ENCODE measurements at regions not wholly inside any gene's neighbourhood (a gene's known extent, or its start where the extent isn't known, plus 50 kb on each side); places are given as distances from the start of the nearest gene placed in this dataset.

DNA sequence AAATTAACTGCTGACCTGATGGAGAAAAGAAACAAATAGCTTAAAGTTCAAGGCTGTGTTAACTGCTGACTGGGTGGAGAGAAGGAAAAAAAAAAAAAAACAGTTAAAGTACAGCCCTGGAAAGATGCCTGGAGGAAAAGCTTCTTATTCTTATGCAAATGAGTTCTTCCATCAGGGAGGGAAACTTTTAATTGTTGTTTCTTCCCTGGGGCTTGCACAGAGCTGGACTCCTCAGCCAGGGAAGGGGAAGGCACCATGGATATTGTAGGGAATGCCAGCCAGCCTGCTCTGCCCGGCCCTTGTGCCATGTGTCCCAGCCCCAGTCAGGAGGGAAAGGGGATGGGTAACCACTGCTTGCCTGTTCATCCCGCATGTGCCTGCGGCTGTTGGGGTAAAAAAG, 833.1 kb upstream of the CRIM1 start:
- Histone ChIP-seq H3K36me3 (replicated peaks) (no peaks in the 10 kb centered on the region), H3K4me3 (ENCODE audit: low read depth, low read length) (no peak overlapping the region), H3K27ac (no peak overlapping the region), H3K27me3 (replicated peaks) (no peaks in the 10 kb centered on the region)
- TF ChIP-seq, protein P1, sequence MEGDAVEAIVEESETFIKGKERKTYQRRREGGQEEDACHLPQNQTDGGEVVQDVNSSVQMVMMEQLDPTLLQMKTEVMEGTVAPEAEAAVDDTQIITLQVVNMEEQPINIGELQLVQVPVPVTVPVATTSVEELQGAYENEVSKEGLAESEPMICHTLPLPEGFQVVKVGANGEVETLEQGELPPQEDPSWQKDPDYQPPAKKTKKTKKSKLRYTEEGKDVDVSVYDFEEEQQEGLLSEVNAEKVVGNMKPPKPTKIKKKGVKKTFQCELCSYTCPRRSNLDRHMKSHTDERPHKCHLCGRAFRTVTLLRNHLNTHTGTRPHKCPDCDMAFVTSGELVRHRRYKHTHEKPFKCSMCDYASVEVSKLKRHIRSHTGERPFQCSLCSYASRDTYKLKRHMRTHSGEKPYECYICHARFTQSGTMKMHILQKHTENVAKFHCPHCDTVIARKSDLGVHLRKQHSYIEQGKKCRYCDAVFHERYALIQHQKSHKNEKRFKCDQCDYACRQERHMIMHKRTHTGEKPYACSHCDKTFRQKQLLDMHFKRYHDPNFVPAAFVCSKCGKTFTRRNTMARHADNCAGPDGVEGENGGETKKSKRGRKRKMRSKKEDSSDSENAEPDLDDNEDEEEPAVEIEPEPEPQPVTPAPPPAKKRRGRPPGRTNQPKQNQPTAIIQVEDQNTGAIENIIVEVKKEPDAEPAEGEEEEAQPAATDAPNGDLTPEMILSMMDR (IDR thresholded peaks at IDR 0.05; ENCODE audit: low read depth, low read length, missing control alignments), result no peak
- in situ Hi-C loops (cut with HindIII; ENCODE audit: low pct_ligation_motif_present, low sequenced_read_pairs), result no loop called here
- no peak for DNase-seq

DNA sequence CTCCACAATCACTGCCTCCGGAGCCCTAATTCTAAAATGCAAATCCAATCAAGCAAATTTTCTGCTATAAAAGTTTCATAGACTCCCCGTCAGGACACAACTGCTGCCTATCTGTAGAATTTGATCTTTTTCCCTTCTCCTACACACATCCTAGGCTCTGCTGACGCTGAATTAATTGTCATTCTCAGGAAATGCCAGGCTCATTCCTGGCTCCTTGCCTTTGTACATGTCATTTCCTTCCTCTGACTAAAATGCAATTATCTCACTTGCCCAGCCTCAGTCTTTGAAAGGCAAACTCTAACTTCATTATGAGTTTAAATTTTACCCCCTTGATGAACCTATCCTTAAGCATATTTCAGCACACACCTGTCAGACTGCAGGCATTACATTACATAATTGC, 844.9 kb upstream of the CRIM1 start:
- Histone ChIP-seq H3K27ac (no peak overlapping the region), H3K27me3 (replicated peaks) (no peaks in the 10 kb centered on the region), H3K4me3 (ENCODE audit: low read depth, low read length) (no peak overlapping the region), H3K36me3 (replicated peaks) (no peaks in the 10 kb centered on the region)
- TF ChIP-seq, protein P1 (IDR thresholded peaks at IDR 0.05; ENCODE audit: low read depth, low read length, missing control alignments), result no peak
- peak; percentile 1 for DNase-seq
- in situ Hi-C loops (cut with HindIII; ENCODE audit: low pct_ligation_motif_present, low sequenced_read_pairs), result no loop called here

DNA sequence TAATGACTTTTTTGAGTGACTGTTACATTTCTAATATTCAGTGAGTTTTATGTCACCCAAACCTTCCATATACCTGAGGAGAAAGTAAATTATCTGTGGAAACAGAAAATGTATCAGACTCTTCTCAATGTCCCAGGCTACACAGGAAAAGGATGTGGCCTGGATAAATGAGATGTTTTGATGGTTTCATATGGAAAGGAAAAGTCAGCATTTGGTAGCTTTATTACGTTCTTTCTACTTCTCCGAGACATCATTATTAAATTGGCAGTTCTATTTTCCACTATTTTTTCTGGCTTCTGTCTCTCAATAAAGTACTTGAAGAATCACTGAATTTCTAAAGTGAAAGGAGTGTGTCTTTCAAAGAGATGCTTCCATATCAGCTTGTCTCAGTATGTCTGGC, 847.0 kb upstream of the CRIM1 start:
- H3K27ac ChIP-seq, result no peak overlapping the region
- no peaks in the 10 kb centered on the region for H3K27me3 ChIP-seq (replicated peaks)
- in situ Hi-C loops (cut with HindIII; ENCODE audit: low pct_ligation_motif_present, low sequenced_read_pairs), result no loop called here
- H3K4me3 ChIP-seq (ENCODE audit: low read depth, low read length), result no peak overlapping the region
- no peaks in the 10 kb centered on the region for H3K36me3 ChIP-seq (replicated peaks)
- TF ChIP-seq, protein P1 (IDR thresholded peaks at IDR 0.05; ENCODE audit: low read depth, low read length, missing control alignments), result no peak
- DNase-seq, result no peak

DNA sequence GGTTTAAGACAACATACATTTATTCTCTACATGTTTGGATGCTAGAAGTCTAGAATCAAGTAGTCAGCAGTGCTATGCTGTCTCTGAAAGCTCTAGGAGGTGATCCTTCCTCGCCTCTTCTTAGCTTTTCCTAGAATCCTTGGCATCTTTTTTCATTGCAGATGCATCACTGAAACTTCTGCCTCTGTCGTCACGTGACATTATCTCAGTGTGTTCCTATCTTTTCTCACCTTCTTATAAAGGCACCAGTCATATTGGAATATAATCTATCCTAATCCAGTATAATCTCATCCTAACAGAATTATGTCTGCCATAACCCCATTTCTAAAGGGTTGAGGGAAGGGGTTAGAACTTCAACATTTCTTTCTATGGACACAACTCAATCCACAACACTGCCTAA, 851.2 kb upstream of the CRIM1 start:
- Histone ChIP-seq H3K4me3 (ENCODE audit: low read depth, low read length) (no peak overlapping the region), H3K36me3 (replicated peaks) (no peaks in the 10 kb centered on the region), H3K27ac (no peak overlapping the region), H3K27me3 (replicated peaks) (no peaks in the 10 kb centered on the region)
- in situ Hi-C loops (cut with HindIII; ENCODE audit: low pct_ligation_motif_present, low sequenced_read_pairs), result no loop called here
- TF ChIP-seq, protein P1 (IDR thresholded peaks at IDR 0.05; ENCODE audit: low read depth, low read length, missing control alignments), result no peak
- no peak for DNase-seq

DNA sequence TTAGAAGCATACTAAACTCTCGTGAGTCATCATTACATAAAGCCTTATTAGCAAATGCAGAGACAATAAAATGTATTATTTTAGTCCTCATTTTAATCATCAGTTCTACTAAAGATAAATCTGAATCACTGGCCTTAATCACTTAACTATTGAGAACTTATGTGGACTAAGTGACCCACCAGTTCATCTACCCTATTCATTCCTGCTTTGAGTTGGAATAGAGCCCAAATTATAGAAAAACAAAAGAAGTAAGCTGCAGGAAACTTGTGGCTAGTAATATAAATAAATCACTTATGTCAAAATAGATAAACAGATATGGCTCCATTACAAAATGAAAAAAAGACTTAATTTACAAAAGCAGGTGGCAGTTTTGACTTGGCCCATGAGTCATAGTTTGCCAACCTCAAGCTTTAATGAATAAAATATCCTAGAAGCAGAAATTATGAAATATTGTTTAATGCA, 851.8 kb upstream of the CRIM1 start:
- Histone ChIP-seq H3K4me3 (ENCODE audit: low read depth, low read length) (no peak overlapping the region), H3K27ac (no peak overlapping the region), H3K36me3 (replicated peaks) (no peaks in the 10 kb centered on the region), H3K27me3 (replicated peaks) (no peaks in the 10 kb centered on the region)
- in situ Hi-C loops (cut with HindIII; ENCODE audit: low pct_ligation_motif_present, low sequenced_read_pairs), result no loop called here
- TF ChIP-seq, protein P1 (IDR thresholded peaks at IDR 0.05; ENCODE audit: low read depth, low read length, missing control alignments), result no peak
- DNase-seq, result no peak

DNA sequence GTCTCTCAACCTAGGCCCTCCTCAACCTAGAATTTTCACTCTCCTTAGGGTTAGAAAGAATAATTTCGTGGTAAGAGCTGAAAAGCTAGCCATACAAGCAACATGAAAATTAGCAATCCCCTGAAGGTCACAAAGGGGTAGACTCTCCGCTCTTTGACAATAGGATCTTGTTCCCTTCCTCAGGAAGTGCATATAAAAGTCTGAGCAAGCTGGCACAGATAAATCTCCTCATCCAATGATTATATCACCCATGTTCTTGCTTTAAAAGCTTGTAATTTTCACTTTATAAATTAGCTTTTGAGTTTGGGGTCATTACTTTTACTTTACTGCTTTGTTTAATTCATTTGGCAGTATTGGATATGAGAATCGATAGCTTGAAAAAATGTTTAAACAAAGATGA, 852.3 kb upstream of the CRIM1 start:
- Histone ChIP-seq H3K27me3 (replicated peaks) (no peaks in the 10 kb centered on the region), H3K27ac (no peak overlapping the region), H3K36me3 (replicated peaks) (no peaks in the 10 kb centered on the region), H3K4me3 (ENCODE audit: low read depth, low read length) (no peak overlapping the region)
- no peak for DNase-seq
- TF ChIP-seq, protein P1 (IDR thresholded peaks at IDR 0.05; ENCODE audit: low read depth, low read length, missing control alignments), result no peak
- in situ Hi-C loops (cut with HindIII; ENCODE audit: low pct_ligation_motif_present, low sequenced_read_pairs), result no loop called here

All from brain microvascular endothelial cell (primary cell).